ENCODE measurements at regions not wholly inside any gene's neighbourhood (a gene's known extent, or its start where the extent isn't known, plus 50 kb on each side); places are given as distances from the start of the nearest gene placed in this dataset.

GRCh38 chr2:58740426-58740825, 499.3 kb upstream of the FANCL start:
- TF ChIP-seq BACH2 (CRISPR knock-in tag; IDR thresholded peaks at IDR 0.05; ENCODE audit: borderline replicate concordance) (no peak), TOX (CRISPR knock-in tag; IDR thresholded peaks at IDR 0.05; ENCODE audit: borderline replicate concordance) (no peak), ARNTL (CRISPR knock-in tag; IDR thresholded peaks at IDR 0.05; ENCODE audit: borderline replicate concordance, low read depth) (no peak), ZNF8 (CRISPR knock-in tag; IDR thresholded peaks at IDR 0.05) (no peak)
